NCI-H748 (cell line): ENCODE measurements at regions not wholly inside any gene's neighbourhood (a gene's known extent, or its start where the extent isn't known, plus 50 kb on each side); places are given as distances from the start of the nearest gene placed in this dataset.
A peak's percentile ranks its signal among the peaks of the same experiment; 100 is the strongest.

ENCODE experiments used
- DNase-seq: peaks from one replicate; lab custom pipeline; 2025; ENCODE audit not compliant: unreplicated experiment; lab: John Stamatoyannopoulos, UW

GRCh38 chr16:54346041-54346440 is 59.5 kb upstream of the IRX3 start:
- DNase-seq: no peak

- DNase-seq: no peak
Measured at GRCh38 chr16:54344646-54345630, 58.4 kb upstream of the IRX3 start.

GRCh38 chr16:54342966-54343365 is 56.4 kb upstream of the IRX3 start:
- no peak for DNase-seq

- peak; percentile 83 for DNase-seq
Measured at GRCh38 chr16:54341892-54342776, 55.5 kb upstream of the IRX3 start.

GRCh38 chr16:54340531-54340930 is 53.9 kb upstream of the IRX3 start:
- DNase-seq: peak; percentile 32

GRCh38 chr16:54336631-54337204 is 50.1 kb upstream of the IRX3 start:
- no peak for DNase-seq
